ENCODE measurements at regions not wholly inside any gene's neighbourhood (a gene's known extent, or its start where the extent isn't known, plus 50 kb on each side); places are given as distances from the start of the nearest gene placed in this dataset.

GRCh38 chr9:108265065-108265464 is 590.7 kb downstream of the ACTL7B start:
- no peak overlapping the region for H3K9ac ChIP-seq (ENCODE audit: control insufficient read depth, extremely low read depth, insufficient read depth, low read length)
- H3K9me3 ChIP-seq (ENCODE audit: control insufficient read depth, low read depth, low read length), result no peaks in the 10 kb centered on the region
- no peaks in the 10 kb centered on the region for H3K36me3 ChIP-seq (ENCODE audit: control insufficient read depth in 2 of 2, extremely low read depth in 1 of 2, insufficient read depth in 2 of 2, low read length in 2 of 2)

DNA sequence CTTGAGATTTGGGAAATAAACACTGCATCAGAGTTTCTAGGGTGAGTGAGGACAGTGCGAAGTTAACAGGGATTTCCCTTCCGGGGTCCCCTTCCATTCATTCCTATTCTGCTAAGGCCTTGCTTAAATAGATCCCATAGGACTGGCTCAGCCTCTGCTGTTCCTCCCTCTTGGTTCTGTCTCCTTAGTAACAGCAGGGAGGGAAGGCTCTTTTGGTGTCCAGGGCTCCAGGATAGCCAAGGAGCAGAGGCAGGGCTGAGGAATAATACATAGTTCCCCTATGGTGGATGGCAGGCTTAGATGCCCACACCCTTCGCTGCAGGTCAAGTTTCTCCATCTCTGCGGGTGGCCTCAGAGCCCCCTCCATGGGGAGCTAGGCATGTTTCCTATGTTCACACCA is 591.7 kb downstream of the ACTL7B start:
- no peak for FAIRE-seq
- dilution Hi-C loops (cut with MboI; ENCODE audit: extremely low pct_ligation_motif_present, low sequenced_read_pairs), result no loop called here

More at GRCh38 chr9:108265065-108265464, 590.7 kb downstream of the ACTL7B start:
- Histone ChIP-seq H4K20me1 (ENCODE audit: control insufficient read depth, extremely low read depth, insufficient read depth, low read length) (no peaks in the 10 kb centered on the region), H3K27me3 (ENCODE audit: control insufficient read depth, extremely low read depth, insufficient read depth, low read length) (no peaks in the 10 kb centered on the region), H3K4me1 (ENCODE audit: control insufficient read depth, extremely low read depth, insufficient read depth, low read length) (peaks cover 14% of the 10 kb centered on the region), H3K4me3 (ENCODE audit: control insufficient read depth in 2 of 3, extremely low read depth in 1 of 3, insufficient read depth in 2 of 3, low read depth in 1 of 3, low read length in 3 of 3) (no peak overlapping the region), H3K9me1 (ENCODE audit: control insufficient read depth, extremely low read depth, insufficient read depth, low read length) (no peaks in the 10 kb centered on the region), H2AFZ (ENCODE audit: control insufficient read depth, low read length) (no peak overlapping the region), H3K79me2 (ENCODE audit: control insufficient read depth, insufficient read depth, low read length) (no peaks in the 10 kb centered on the region), H3K4me2 (ENCODE audit: control insufficient read depth, extremely low read depth, insufficient read depth, low read depth, low read length) (no peak overlapping the region), H3K27ac (ENCODE audit: control insufficient read depth, insufficient read depth, low read length) (no peak overlapping the region)
- DNase-seq (ENCODE audit: low read depth, low spot score), result no peak
- dilution Hi-C loops (cut with MboI; ENCODE audit: extremely low pct_ligation_motif_present, low sequenced_read_pairs), result no loop called here
- FAIRE-seq, result no peak
- TF ChIP-seq EZH2 (IDR thresholded peaks at IDR 0.05; ENCODE audit: low read length), result no peak
- TF ChIP-seq CTCF (optimal IDR thresholded peaks at IDR 0.05 in 1 of 3, IDR thresholded peaks at IDR 0.05 in 1 of 3, conservative IDR thresholded peaks at IDR 0.05 in 1 of 3; ENCODE audit: extremely low read depth in 1 of 3, insufficient read depth in 2 of 3, low read length in 3 of 3), result no peak

More for the DNA sequence above, 591.7 kb downstream of the ACTL7B start:
- H3K9ac ChIP-seq (ENCODE audit: control insufficient read depth, extremely low read depth, insufficient read depth, low read length), result no peak overlapping the region
- H3K36me3 ChIP-seq (ENCODE audit: control insufficient read depth in 2 of 2, extremely low read depth in 1 of 2, insufficient read depth in 2 of 2, low read length in 2 of 2), result no peaks in the 10 kb centered on the region
- no peak overlapping the region for H3K4me3 ChIP-seq (ENCODE audit: control insufficient read depth in 2 of 3, extremely low read depth in 1 of 3, insufficient read depth in 2 of 3, low read depth in 1 of 3, low read length in 3 of 3)
- no peak overlapping the region for H3K4me2 ChIP-seq (ENCODE audit: control insufficient read depth, extremely low read depth, insufficient read depth, low read depth, low read length)
- H3K27ac ChIP-seq (ENCODE audit: control insufficient read depth, insufficient read depth, low read length), result no peak overlapping the region
- no peaks in the 10 kb centered on the region for H3K9me3 ChIP-seq (ENCODE audit: control insufficient read depth, low read depth, low read length)
- no peak for TF ChIP-seq CTCF (optimal IDR thresholded peaks at IDR 0.05 in 1 of 3, IDR thresholded peaks at IDR 0.05 in 1 of 3, conservative IDR thresholded peaks at IDR 0.05 in 1 of 3; ENCODE audit: extremely low read depth in 1 of 3, insufficient read depth in 2 of 3, low read length in 3 of 3)
- no peak for TF ChIP-seq EZH2 (IDR thresholded peaks at IDR 0.05; ENCODE audit: low read length)
- H3K4me1 ChIP-seq (ENCODE audit: control insufficient read depth, extremely low read depth, insufficient read depth, low read length), result peaks cover 14% of the 10 kb centered on the region
- no peaks in the 10 kb centered on the region for H3K79me2 ChIP-seq (ENCODE audit: control insufficient read depth, insufficient read depth, low read length)
- H3K27me3 ChIP-seq (ENCODE audit: control insufficient read depth, extremely low read depth, insufficient read depth, low read length), result no peaks in the 10 kb centered on the region
- no peak for DNase-seq (ENCODE audit: low read depth, low spot score)
- no peaks in the 10 kb centered on the region for H3K9me1 ChIP-seq (ENCODE audit: control insufficient read depth, extremely low read depth, insufficient read depth, low read length)
- no peaks in the 10 kb centered on the region for H4K20me1 ChIP-seq (ENCODE audit: control insufficient read depth, extremely low read depth, insufficient read depth, low read length)
- H2AFZ ChIP-seq (ENCODE audit: control insufficient read depth, low read length), result no peak overlapping the region

Measured in keratinocyte (primary cell).